Keratinocyte (primary cell): ENCODE measurements at regions not wholly inside any gene's neighbourhood (a gene's known extent, or its start where the extent isn't known, plus 50 kb on each side); places are given as distances from the start of the nearest gene placed in this dataset.

Experiments
- CTCF ChIP-seq, 3 experiments: IDR thresholded peaks in 1 of 3; conservative IDR thresholded peaks in 1 of 3; optimal IDR thresholded peaks in 1 of 3; 2 replicates in 2 of 3; 3 replicates in 1 of 3; pipeline versions ENCODE3 to v1.5.1; 2011; ENCODE audit warnings: low read length in 3 of 3, mild to moderate bottlenecking in 3 of 3, moderate library complexity in 2 of 3, control low read depth in 1 of 3, inconsistent platforms in 1 of 3; ENCODE audit not compliant: insufficient read depth in 2 of 3; ENCODE audit errors: extremely low read depth in 1 of 3
- EZH2 ChIP-seq: IDR thresholded peaks from one replicate; pipeline ENCODE4 v1.6.1; 2012; ENCODE audit warnings: inconsistent platforms, mild to moderate bottlenecking, low read length, moderate library complexity

- no peak for TF ChIP-seq EZH2
- no peak for TF ChIP-seq CTCF (optimal IDR thresholded peaks at IDR 0.05 in 1 of 3, IDR thresholded peaks at IDR 0.05 in 1 of 3, conservative IDR thresholded peaks at IDR 0.05 in 1 of 3; ENCODE audit: extremely low read depth in 1 of 3, insufficient read depth in 2 of 3, low read length in 3 of 3)
These were observed 181.2 kb upstream of the PALMD start for GRCh38 chr1:99464738-99465137.
